Astrocyte (in vitro differentiated cells and primary cell): ENCODE measurements at regions not wholly inside any gene's neighbourhood (a gene's known extent, or its start where the extent isn't known, plus 50 kb on each side); places are given as distances from the start of the nearest gene placed in this dataset.

Experiments used
- DNase-seq: peaks from one replicate; pipeline ENCODE4 v3.0.0-alpha.2; 2010; ENCODE audit warnings: low read depth
- FAIRE-seq: peaks from 2 replicates; lab custom pipeline; 2011; peaks lifted over from hg19 to GRCh38; lab: Jason Lieb, UNC
- H2AFZ ChIP-seq: 2 replicates; pipeline ENCODE4 v1.6.0; 2012; ENCODE audit warnings: low read depth, low read length, inconsistent platforms
- H3K27ac ChIP-seq: 2 replicates; pipeline ENCODE4 v1.5.1; 2011; ENCODE audit warnings: low read depth, low read length, inconsistent platforms
- H3K27me3 ChIP-seq: 2 replicates; pipeline ENCODE4 v1.6.0; 2011; ENCODE audit warnings: low read length, inconsistent platforms; ENCODE audit not compliant: insufficient read depth
- H3K36me3 ChIP-seq: 2 replicates; pipeline ENCODE4 v1.5.1; 2011; ENCODE audit warnings: low read length, inconsistent platforms; ENCODE audit not compliant: insufficient read depth
- H3K4me1 ChIP-seq: 2 replicates; pipeline ENCODE4 v1.5.1; 2011; ENCODE audit warnings: low read length, inconsistent platforms; ENCODE audit not compliant: insufficient read depth
- H3K4me2 ChIP-seq: 2 replicates; pipeline ENCODE4 v1.6.0; 2012; ENCODE audit warnings: low read length, inconsistent platforms
- H3K4me3 ChIP-seq: 2 replicates; pipeline ENCODE4 v1.5.1; 2011; ENCODE audit warnings: low read depth, mild to moderate bottlenecking, low read length, inconsistent platforms; ENCODE audit not compliant: insufficient read depth
- H3K79me2 ChIP-seq: 2 replicates; pipeline ENCODE4 v1.6.0; 2012; ENCODE audit warnings: mild to moderate bottlenecking, low read length, inconsistent platforms; ENCODE audit not compliant: insufficient read depth
- H3K9ac ChIP-seq: 2 replicates; pipeline ENCODE4 v1.6.0; 2012; ENCODE audit warnings: mild to moderate bottlenecking, low read length, inconsistent platforms
- H3K9me3 ChIP-seq: 2 replicates; pipeline ENCODE4 v1.5.1; 2012; ENCODE audit warnings: low read depth, mild to moderate bottlenecking, low read length, inconsistent platforms; ENCODE audit not compliant: insufficient read depth
- H4K20me1 ChIP-seq: 2 replicates; pipeline ENCODE4 v1.6.0; 2012; ENCODE audit warnings: low read length, inconsistent platforms; ENCODE audit not compliant: insufficient read depth
- H3K27ac Mint-ChIP-seq: one replicate; pipeline ENCODE4 v1.8.0; 2021; ENCODE audit warnings: mild to moderate bottlenecking, mixed read lengths; ENCODE audit not compliant: unreplicated experiment
- H3K27me3 Mint-ChIP-seq: one replicate; pipeline ENCODE4 v1.8.0; 2021; ENCODE audit warnings: low read depth, mixed read lengths; ENCODE audit not compliant: unreplicated experiment
- H3K36me3 Mint-ChIP-seq: one replicate; pipeline ENCODE4 v1.8.0; 2021; ENCODE audit warnings: low read depth, mixed read lengths; ENCODE audit not compliant: unreplicated experiment
- H3K4me1 Mint-ChIP-seq: one replicate; pipeline ENCODE4 v1.8.0; 2021; ENCODE audit warnings: low read depth, mixed read lengths; ENCODE audit not compliant: unreplicated experiment
- H3K4me3 Mint-ChIP-seq: one replicate; pipeline ENCODE4 v1.8.0; 2021; ENCODE audit warnings: mild to moderate bottlenecking, moderate library complexity, mixed read lengths; ENCODE audit not compliant: unreplicated experiment
- H3K9me3 Mint-ChIP-seq: one replicate; pipeline ENCODE4 v1.8.0; 2021; ENCODE audit warnings: mild to moderate bottlenecking, mixed read lengths; ENCODE audit not compliant: unreplicated experiment
- EZH2 ChIP-seq: IDR thresholded peaks from 2 replicates; pipeline ENCODE4 v1.6.1; 2012; ENCODE audit warnings: mild to moderate bottlenecking, low read length, inconsistent platforms; ENCODE audit not compliant: insufficient read depth
- TF ChIP-seq, protein P1 (sequence below): IDR thresholded peaks from 2 replicates; pipeline ENCODE4 v1.5.1; 2011; ENCODE audit warnings: low read depth, mild to moderate bottlenecking, inconsistent platforms, low read length, moderate library complexity; ENCODE audit not compliant: insufficient read depth

DNA sequence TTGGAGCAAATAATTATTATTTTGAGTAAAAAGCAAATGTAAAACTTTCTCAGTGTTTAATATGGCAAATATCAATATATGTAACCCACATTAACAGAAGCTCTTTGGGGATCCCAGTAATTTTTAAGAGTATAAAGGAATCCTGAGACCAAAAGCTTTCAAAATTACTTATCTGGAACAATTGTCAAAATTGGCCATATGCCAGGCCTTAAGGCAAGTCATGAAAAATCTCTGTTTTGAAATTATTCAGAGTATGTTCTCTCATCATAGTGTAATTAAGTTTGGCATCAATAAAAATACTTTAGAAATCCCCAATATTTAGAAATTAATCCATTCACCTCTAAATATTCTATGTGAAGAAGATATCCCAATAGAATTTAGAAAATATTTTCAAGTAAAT lies 225.3 kb upstream of the ARL4C start:
- no peak overlapping the region for H3K27ac ChIP-seq
- Mint-ChIP-seq H3K27ac (no peak overlapping the region), H3K9me3 (peaks cover 3% of the 10 kb centered on the region), H3K36me3 (no peaks in the 10 kb centered on the region), H3K27me3 (no peaks in the 10 kb centered on the region), H3K4me1 (peaks cover 12% of the 10 kb centered on the region), H3K4me3 (no peak overlapping the region)
- no peak overlapping the region for H3K4me2 ChIP-seq
- no peaks in the 10 kb centered on the region for H4K20me1 ChIP-seq
- no peak overlapping the region for H2AFZ ChIP-seq
- no peaks in the 10 kb centered on the region for H3K36me3 ChIP-seq
- no peak overlapping the region for H3K9ac ChIP-seq
- TF ChIP-seq, protein P1, sequence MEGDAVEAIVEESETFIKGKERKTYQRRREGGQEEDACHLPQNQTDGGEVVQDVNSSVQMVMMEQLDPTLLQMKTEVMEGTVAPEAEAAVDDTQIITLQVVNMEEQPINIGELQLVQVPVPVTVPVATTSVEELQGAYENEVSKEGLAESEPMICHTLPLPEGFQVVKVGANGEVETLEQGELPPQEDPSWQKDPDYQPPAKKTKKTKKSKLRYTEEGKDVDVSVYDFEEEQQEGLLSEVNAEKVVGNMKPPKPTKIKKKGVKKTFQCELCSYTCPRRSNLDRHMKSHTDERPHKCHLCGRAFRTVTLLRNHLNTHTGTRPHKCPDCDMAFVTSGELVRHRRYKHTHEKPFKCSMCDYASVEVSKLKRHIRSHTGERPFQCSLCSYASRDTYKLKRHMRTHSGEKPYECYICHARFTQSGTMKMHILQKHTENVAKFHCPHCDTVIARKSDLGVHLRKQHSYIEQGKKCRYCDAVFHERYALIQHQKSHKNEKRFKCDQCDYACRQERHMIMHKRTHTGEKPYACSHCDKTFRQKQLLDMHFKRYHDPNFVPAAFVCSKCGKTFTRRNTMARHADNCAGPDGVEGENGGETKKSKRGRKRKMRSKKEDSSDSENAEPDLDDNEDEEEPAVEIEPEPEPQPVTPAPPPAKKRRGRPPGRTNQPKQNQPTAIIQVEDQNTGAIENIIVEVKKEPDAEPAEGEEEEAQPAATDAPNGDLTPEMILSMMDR, result no peak
- no peak for TF ChIP-seq EZH2
- H3K79me2 ChIP-seq, result no peaks in the 10 kb centered on the region
- FAIRE-seq (no peak), DNase-seq (no peak)
- H3K9me3 ChIP-seq, result no peaks in the 10 kb centered on the region
- no peak overlapping the region for H3K4me3 ChIP-seq
- no peaks in the 10 kb centered on the region for H3K27me3 ChIP-seq
- peaks cover 5% of the 10 kb centered on the region for H3K4me1 ChIP-seq

DNA sequence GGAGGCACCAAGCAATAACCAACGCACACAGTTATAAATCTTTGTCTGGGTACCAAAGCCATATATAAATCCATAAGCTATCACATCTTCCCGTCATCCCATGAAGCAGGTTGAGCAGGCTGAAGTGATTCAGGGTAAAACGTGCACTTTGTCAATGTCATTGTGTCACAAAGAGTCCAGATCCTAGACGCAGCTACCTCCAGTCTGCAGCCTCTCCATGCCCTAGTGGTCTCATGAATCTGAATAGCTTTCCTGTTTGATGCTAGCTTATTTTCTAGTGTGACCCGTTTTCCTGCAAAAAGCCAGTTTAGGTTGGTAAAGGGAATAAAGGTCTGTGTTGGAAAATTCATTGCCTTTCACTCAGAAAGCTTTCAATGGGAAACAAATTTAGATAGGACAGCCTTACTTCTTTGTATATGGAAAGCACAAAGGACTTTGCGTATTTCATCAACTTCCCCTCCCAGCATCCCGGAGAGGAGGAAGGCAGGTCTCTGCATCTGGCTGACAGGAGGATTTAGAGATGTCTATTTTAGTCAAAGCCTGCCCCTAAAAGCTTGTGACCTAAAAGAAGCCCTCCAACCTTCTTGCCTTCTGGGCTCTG lies 222.3 kb upstream of the ARL4C start:
- Mint-ChIP-seq H3K4me1 (no peaks in the 10 kb centered on the region), H3K36me3 (no peaks in the 10 kb centered on the region), H3K27me3 (peaks cover 7% of the 10 kb centered on the region), H3K9me3 (peaks cover 3% of the 10 kb centered on the region), H3K27ac (no peak overlapping the region), H3K4me3 (no peak overlapping the region)
- no peak overlapping the region for H3K9ac ChIP-seq
- DNase-seq (no peak), FAIRE-seq (no peak)
- H3K79me2 ChIP-seq, result no peaks in the 10 kb centered on the region
- no peaks in the 10 kb centered on the region for H3K36me3 ChIP-seq
- peaks cover 2% of the 10 kb centered on the region for H3K27me3 ChIP-seq
- H3K4me1 ChIP-seq, result no peaks in the 10 kb centered on the region
- no peaks in the 10 kb centered on the region for H4K20me1 ChIP-seq
- H2AFZ ChIP-seq, result no peak overlapping the region
- no peak overlapping the region for H3K4me3 ChIP-seq
- H3K4me2 ChIP-seq, result no peak overlapping the region
- H3K27ac ChIP-seq, result no peak overlapping the region
- TF ChIP-seq, protein P1, result no peak
- H3K9me3 ChIP-seq, result no peaks in the 10 kb centered on the region

DNA sequence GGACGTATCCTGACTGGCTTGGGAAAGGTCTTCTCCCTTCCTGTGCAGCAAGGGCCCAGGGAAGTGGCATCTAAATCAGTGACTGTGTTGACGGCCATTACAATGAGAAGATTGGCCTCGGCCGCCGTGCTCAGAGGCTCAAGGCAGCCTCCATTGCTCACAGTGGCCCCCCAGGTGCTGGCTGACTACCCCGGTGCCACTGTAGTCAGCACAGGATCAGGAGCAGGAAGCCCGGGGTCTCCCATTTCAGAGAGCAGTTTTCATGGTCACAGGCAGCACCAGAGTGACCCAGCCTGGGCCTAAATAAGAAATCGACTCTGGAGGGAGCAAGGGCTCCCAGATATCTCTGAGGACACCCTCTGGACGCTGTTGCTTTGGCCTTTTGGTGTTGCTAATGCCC lies 219.4 kb upstream of the ARL4C start:
- H3K36me3 Mint-ChIP-seq, result no peaks in the 10 kb centered on the region
- no peak overlapping the region for H3K4me2 ChIP-seq
- H3K27ac ChIP-seq, result no peak overlapping the region
- TF ChIP-seq EZH2, result no peak
- TF ChIP-seq, protein P1, result no peak
- H2AFZ ChIP-seq, result no peak overlapping the region
- H4K20me1 ChIP-seq, result no peaks in the 10 kb centered on the region
- DNase-seq, result no peak
- no peaks in the 10 kb centered on the region for H3K36me3 ChIP-seq
- peaks cover 8% of the 10 kb centered on the region for H3K9me3 Mint-ChIP-seq
- H3K4me1 ChIP-seq, result no peaks in the 10 kb centered on the region
- H3K27ac Mint-ChIP-seq, result no peak overlapping the region
- H3K79me2 ChIP-seq, result no peaks in the 10 kb centered on the region
- no peak overlapping the region for H3K4me3 Mint-ChIP-seq
- H3K4me3 ChIP-seq, result no peak overlapping the region
- FAIRE-seq, result no peak
- no peaks in the 10 kb centered on the region for H3K9me3 ChIP-seq
- peaks cover 3% of the 10 kb centered on the region for H3K27me3 ChIP-seq
- no peak overlapping the region for H3K9ac ChIP-seq
- H3K4me1 Mint-ChIP-seq, result no peaks in the 10 kb centered on the region
- peaks cover 15% of the 10 kb centered on the region for H3K27me3 Mint-ChIP-seq
